GM12892 (cell line): ENCODE measurements at regions not wholly inside any gene's neighbourhood (a gene's known extent, or its start where the extent isn't known, plus 50 kb on each side); places are given as distances from the start of the nearest gene placed in this dataset.

Experiments used
- POLR2A ChIP-seq: IDR thresholded peaks from 2 replicates; pipeline ENCODE4 v1.6.1; 2011; ENCODE audit warnings: low read depth, low read length, control low read depth
- POLR2AphosphoS5 ChIP-seq: IDR thresholded peaks from 2 replicates; pipeline ENCODE4 v1.6.1; 2011; ENCODE audit warnings: low read depth, low read length, control low read depth

GRCh38 chr10:107424628-107425027, 260.1 kb upstream of the SORCS1 start:
- TF ChIP-seq POLR2AphosphoS5 (no peak), POLR2A (no peak)
